DOHH2 (cell line): ENCODE measurements at regions not wholly inside any gene's neighbourhood (a gene's known extent, or its start where the extent isn't known, plus 50 kb on each side); places are given as distances from the start of the nearest gene placed in this dataset.

Experiments
- H3F3A ChIP-seq: fragments of 200-600 bp; sonication (generic), shearing (Covaris generic); 2 replicates; pipeline ENCODE4 v1.6.0; 2016; ENCODE audit warnings: antibody characterized with exemption, mild to moderate bottlenecking; ENCODE audit not compliant: control insufficient read depth, insufficient read depth
- H3K27ac ChIP-seq: fragments of 200-600 bp; sonication (generic); 2 replicates; pipeline ENCODE4 v1.5.1; 2014; ENCODE audit warnings: low read depth, mild to moderate bottlenecking, low read length, moderate library complexity
- H3K27me3 ChIP-seq: fragments of 200-600 bp; sonication (generic); 2 replicates; pipeline ENCODE4 v1.6.1; 2014; ENCODE audit warnings: mild to moderate bottlenecking, low read length, mixed read lengths; ENCODE audit not compliant: control insufficient read depth
- H3K36me3 ChIP-seq: fragments of 200-600 bp; sonication (generic); 2 replicates; pipeline ENCODE4 v1.6.1; 2014; ENCODE audit warnings: mild to moderate bottlenecking, low read length, moderate library complexity, mixed read lengths; ENCODE audit not compliant: control insufficient read depth
- H3K4me1 ChIP-seq: fragments of 200-600 bp; sonication (generic); 2 replicates; pipeline ENCODE4 v1.6.1; 2014; ENCODE audit warnings: mild to moderate bottlenecking, low read length, mixed read lengths; ENCODE audit not compliant: control insufficient read depth
- H3K4me2 ChIP-seq: fragments of 200-600 bp; sonication (generic); 2 replicates; pipeline ENCODE4 v1.6.0; 2014; ENCODE audit warnings: mild to moderate bottlenecking, low read length, moderate library complexity
- H3K4me3 ChIP-seq: fragments of 200-600 bp; sonication (generic); 2 replicates; pipeline ENCODE4 v1.5.1; 2014; ENCODE audit warnings: mild to moderate bottlenecking, low read length, mixed read lengths
- H3K79me2 ChIP-seq: fragments of 200-600 bp; sonication (generic); 2 replicates; pipeline ENCODE4 v1.6.1; 2014; ENCODE audit warnings: mild to moderate bottlenecking, low read length, mixed read lengths; ENCODE audit not compliant: control insufficient read depth
- H3K9me2 ChIP-seq: fragments of 200-600 bp; sonication (generic); replicated peaks from 2 replicates; pipeline ENCODE4 v1.6.1; 2014; ENCODE audit warnings: mild to moderate bottlenecking, low read length, mixed read lengths; ENCODE audit not compliant: control insufficient read depth
- H3K9me3 ChIP-seq: fragments of 200-600 bp; sonication (generic); 2 replicates; pipeline ENCODE4 v1.6.1; 2014; ENCODE audit warnings: antibody characterized with exemption, low read length, mixed read lengths; ENCODE audit not compliant: control insufficient read depth, insufficient read depth
- H4K20me1 ChIP-seq: fragments of 200-600 bp; sonication (generic); 2 replicates; pipeline ENCODE4 v1.6.0; 2014; ENCODE audit warnings: low read depth, mild to moderate bottlenecking, antibody characterized with exemption, low read length, moderate library complexity; ENCODE audit not compliant: control insufficient read depth, insufficient read depth
- CTCF ChIP-seq: fragments of 200-600 bp; sonication (generic); IDR thresholded peaks from one replicate; pipeline ENCODE4 v1.5.1; 2014; ENCODE audit warnings: antibody characterized with exemption, mild to moderate bottlenecking, low read depth, low read length; ENCODE audit not compliant: poor library complexity, severe bottlenecking
- EZH2phosphoT487 ChIP-seq: fragments of 200-600 bp; sonication (generic); IDR thresholded peaks from 2 replicates; pipeline ENCODE4 v1.6.1; 2017; ENCODE audit warnings: borderline replicate concordance, mild to moderate bottlenecking, antibody characterized with exemption, low read length, moderate library complexity, mixed read lengths

- Histone ChIP-seq H3K4me2 (no peak overlapping the region), H3K9me2 (no peaks in the 10 kb centered on the region), H3K9me3 (no peaks in the 10 kb centered on the region), H3K4me3 (no peak overlapping the region), H3K79me2 (no peaks in the 10 kb centered on the region), H3K4me1 (no peaks in the 10 kb centered on the region), H3K36me3 (no peaks in the 10 kb centered on the region), H4K20me1 (no peaks in the 10 kb centered on the region), H3K27ac (no peak overlapping the region), H3F3A (no peaks in the 10 kb centered on the region), H3K27me3 (no peaks in the 10 kb centered on the region)
- no peak for TF ChIP-seq CTCF
- TF ChIP-seq EZH2phosphoT487 = no peak
Measured at GRCh38 chr14:66383257-66383656, 102.9 kb upstream of the CCDC196 start.

GRCh38 chr14:66383771-66384170, 102.4 kb upstream of the CCDC196 start:
- no peaks in the 10 kb centered on the region for H3K4me1 ChIP-seq
- H3K9me2 ChIP-seq = no peaks in the 10 kb centered on the region
- no peak overlapping the region for H3K4me2 ChIP-seq
- H3K36me3 ChIP-seq = no peaks in the 10 kb centered on the region
- no peaks in the 10 kb centered on the region for H4K20me1 ChIP-seq
- H3K4me3 ChIP-seq = no peak overlapping the region
- TF ChIP-seq CTCF = no peak
- no peak for TF ChIP-seq EZH2phosphoT487
- H3K27ac ChIP-seq = no peak overlapping the region
- no peaks in the 10 kb centered on the region for H3K27me3 ChIP-seq
- no peaks in the 10 kb centered on the region for H3K9me3 ChIP-seq
- H3F3A ChIP-seq = no peaks in the 10 kb centered on the region
- no peaks in the 10 kb centered on the region for H3K79me2 ChIP-seq

GRCh38 chr14:66388516-66388915, 97.7 kb upstream of the CCDC196 start:
- Histone ChIP-seq H3K27ac (no peak overlapping the region), H3K9me3 (no peaks in the 10 kb centered on the region), H3K4me1 (no peaks in the 10 kb centered on the region), H3K4me2 (no peak overlapping the region), H3K79me2 (no peaks in the 10 kb centered on the region), H3K27me3 (0 out of 2 replicates have a peak, but pooled peaks cover 2% of the 10 kb centered on the region), H3K4me3 (no peak overlapping the region), H3K36me3 (no peaks in the 10 kb centered on the region), H3K9me2 (no peaks in the 10 kb centered on the region), H3F3A (no peaks in the 10 kb centered on the region), H4K20me1 (no peaks in the 10 kb centered on the region)
- TF ChIP-seq EZH2phosphoT487 (no peak), CTCF (no peak)

- Histone ChIP-seq H4K20me1 (no peaks in the 10 kb centered on the region), H3F3A (no peaks in the 10 kb centered on the region), H3K4me2 (no peak overlapping the region), H3K27me3 (peaks cover 2% of the 10 kb centered on the region; the same call in 1 of the 2 replicates), H3K9me3 (no peaks in the 10 kb centered on the region), H3K36me3 (no peaks in the 10 kb centered on the region), H3K4me1 (no peaks in the 10 kb centered on the region), H3K9me2 (no peaks in the 10 kb centered on the region), H3K27ac (no peak overlapping the region), H3K79me2 (no peaks in the 10 kb centered on the region), H3K4me3 (no peak overlapping the region)
- TF ChIP-seq EZH2phosphoT487 (no peak), CTCF (no peak)
Measured at GRCh38 chr14:66389481-66389880, 96.7 kb upstream of the CCDC196 start.
